WTC11 (cell line): ENCODE measurements at regions not wholly inside any gene's neighbourhood (a gene's known extent, or its start where the extent isn't known, plus 50 kb on each side); places are given as distances from the start of the nearest gene placed in this dataset.

Source experiments
- ATAC-seq: fragments of 200-7000 bp; cut with Tn5 transposase; 2 replicates; pipeline ENCODE4 v1.10.0; 2021; ENCODE audit warnings: mild to moderate bottlenecking, moderate library complexity
- CTCF ChIA-PET: fragments of 300-600 bp; sonication (Branson Sonifier 250); formaldehyde crosslinking; loops from one replicate; lab custom pipeline; 2021; ENCODE audit warnings: antibody characterized with exemption; lab: Charles Lee
- POLR2A ChIA-PET: fragments of 350-600 bp; sonication (Branson Sonifier 250); formaldehyde crosslinking; loops from one replicate; lab custom pipeline; 2021; ENCODE audit warnings: antibody characterized with exemption; lab: Charles Lee
- DNase-seq: peaks from one replicate; pipeline ENCODE4 v3.0.0; 2021; ENCODE audit warnings: low spot score
- H3K27ac Mint-ChIP-seq: 2 replicates; pipeline ENCODE4 v1.8.0; 2021; ENCODE audit warnings: mixed read lengths
- H3K27me3 Mint-ChIP-seq: 2 replicates; pipeline ENCODE4 v1.8.0; 2021; ENCODE audit warnings: low read depth, mild to moderate bottlenecking, moderate library complexity, mixed read lengths
- H3K36me3 Mint-ChIP-seq: 2 replicates; pipeline ENCODE4 v1.8.0; 2021; ENCODE audit warnings: mixed read lengths
- H3K4me1 Mint-ChIP-seq: 2 replicates; pipeline ENCODE4 v1.8.0; 2022; ENCODE audit warnings: mixed read lengths
- H3K4me3 Mint-ChIP-seq: 2 replicates; pipeline ENCODE4 v1.8.0; 2021; ENCODE audit warnings: mild to moderate bottlenecking, moderate library complexity, mixed read lengths
- H3K9me3 Mint-ChIP-seq: 2 replicates; pipeline ENCODE4 v1.8.0; 2021; ENCODE audit warnings: mixed read lengths
- AFF4 ChIP-seq: sonication (generic); formaldehyde crosslinking; IDR thresholded peaks from 2 replicates; pipeline ENCODE4 v1.8.1; 2023; ENCODE audit warnings: mild to moderate bottlenecking, missing genetic modification reagents, borderline replicate concordance
- CBFB ChIP-seq: sonication (generic); formaldehyde crosslinking; IDR thresholded peaks from 2 replicates; pipeline ENCODE4 v1.8.1; 2022; ENCODE audit warnings: mild to moderate bottlenecking, low read depth, missing genetic modification reagents
- CREM ChIP-seq: sonication (generic); formaldehyde crosslinking; IDR thresholded peaks from 2 replicates; pipeline ENCODE4 v1.8.1; 2022; ENCODE audit warnings: mild to moderate bottlenecking, missing genetic modification reagents, moderate library complexity
- E2F1 ChIP-seq: sonication (generic); formaldehyde crosslinking; IDR thresholded peaks from 2 replicates; pipeline ENCODE4 v1.8.0; 2022; ENCODE audit warnings: mild to moderate bottlenecking, missing genetic modification reagents
- E2F5 ChIP-seq: sonication (generic); formaldehyde crosslinking; IDR thresholded peaks from 2 replicates; pipeline ENCODE4 v1.8.1; 2022; ENCODE audit warnings: mild to moderate bottlenecking, moderate library complexity, missing genetic modification reagents
- FOXP1 ChIP-seq: sonication (generic); formaldehyde crosslinking; IDR thresholded peaks from 2 replicates; pipeline ENCODE4 v1.8.0; 2022; ENCODE audit warnings: missing genetic modification reagents, mild to moderate bottlenecking, moderate library complexity, borderline replicate concordance
- FOXP4 ChIP-seq: sonication (generic); formaldehyde crosslinking; IDR thresholded peaks from 2 replicates; pipeline ENCODE4 v1.8.0; 2022; ENCODE audit warnings: mild to moderate bottlenecking, missing genetic modification reagents
- HMGA2 ChIP-seq: fragments of 250-450 bp; sonication (Bioruptor Pico); IDR thresholded peaks from 2 replicates; pipeline ENCODE4 v1.4.0; 2021; ENCODE audit warnings: mild to moderate bottlenecking, moderate library complexity
- JAZF1 ChIP-seq: fragments of 250-450 bp; sonication (Bioruptor Pico); IDR thresholded peaks from 2 replicates; pipeline ENCODE4 v1.9.0; 2021; ENCODE audit warnings: moderate library complexity, mild to moderate bottlenecking, inconsistent platforms
- MXD4 ChIP-seq: fragments of 250-450 bp; sonication (Bioruptor Pico); IDR thresholded peaks from 2 replicates; pipeline ENCODE4 v1.8.0; 2021; ENCODE audit warnings: mild to moderate bottlenecking, moderate library complexity, borderline replicate concordance
- NFE2L1 ChIP-seq: sonication (generic); formaldehyde crosslinking; IDR thresholded peaks from 2 replicates; pipeline ENCODE4 v1.8.1; 2023; ENCODE audit warnings: missing genetic modification reagents
- NR3C1 ChIP-seq: sonication (generic); formaldehyde crosslinking; conservative IDR thresholded peaks from 2 replicates; pipeline ENCODE4 v1.8.1; 2023; ENCODE audit warnings: low read depth, mild to moderate bottlenecking, missing genetic modification reagents
- PREB ChIP-seq: sonication (generic); formaldehyde crosslinking; IDR thresholded peaks from 2 replicates; pipeline ENCODE4 v1.8.1; 2022; ENCODE audit warnings: mild to moderate bottlenecking, missing genetic modification reagents, moderate library complexity, borderline replicate concordance
- SP1 ChIP-seq: sonication (generic); formaldehyde crosslinking; conservative IDR thresholded peaks from 2 replicates; pipeline ENCODE4 v1.8.1; 2022; ENCODE audit warnings: missing genetic modification reagents
- TCF7 ChIP-seq: sonication (generic); formaldehyde crosslinking; IDR thresholded peaks from 2 replicates; pipeline ENCODE4 v1.8.0; 2022; ENCODE audit warnings: mild to moderate bottlenecking, low read depth, missing genetic modification reagents, moderate library complexity
- TEAD1 ChIP-seq: sonication (generic); formaldehyde crosslinking; IDR thresholded peaks from 2 replicates; pipeline ENCODE4 v1.8.0; 2022; ENCODE audit warnings: mild to moderate bottlenecking, missing genetic modification reagents
- TP53 ChIP-seq: sonication (generic); formaldehyde crosslinking; IDR thresholded peaks from 2 replicates; pipeline ENCODE4 v1.8.1; 2023; ENCODE audit warnings: mild to moderate bottlenecking, missing genetic modification reagents
- ZNF232 ChIP-seq: sonication (generic); formaldehyde crosslinking; IDR thresholded peaks from 2 replicates; pipeline ENCODE4 v1.8.0; 2022; ENCODE audit warnings: mild to moderate bottlenecking, missing genetic modification reagents
- ZNF263 ChIP-seq: sonication (generic); formaldehyde crosslinking; IDR thresholded peaks from 2 replicates; pipeline ENCODE4 v1.8.1; 2022; ENCODE audit warnings: low read depth, mild to moderate bottlenecking, moderate library complexity, missing genetic modification reagents
- ZNF281 ChIP-seq: sonication (generic); formaldehyde crosslinking; IDR thresholded peaks from 2 replicates; pipeline ENCODE4 v1.8.0; 2023; ENCODE audit warnings: mild to moderate bottlenecking, missing genetic modification reagents
- ZNF423 ChIP-seq: fragments of 250-450 bp; sonication (Bioruptor Pico); IDR thresholded peaks from 2 replicates; pipeline ENCODE4 v2.1.2; 2022; ENCODE audit warnings: mild to moderate bottlenecking, moderate library complexity
- ZSCAN18 ChIP-seq: fragments of 250-450 bp; sonication (Bioruptor Pico); IDR thresholded peaks from 2 replicates; pipeline ENCODE4 v2.1.2; 2022; ENCODE audit warnings: mild to moderate bottlenecking, moderate library complexity

- TF ChIP-seq ZSCAN18 (CRISPR knock-in tag) (no peak), HMGA2 (no peak), TEAD1 (CRISPR knock-in tag) (no peak), TP53 (CRISPR knock-in tag) (no peak), MXD4 (no peak), ZNF423 (CRISPR knock-in tag) (no peak), FOXP4 (no peak), CREM (no peak), PREB (CRISPR knock-in tag) (no peak)
These were observed 474.7 kb downstream of the DIRAS2 start (continued) for GRCh38 chr9:90167914-90168313.

- H3K4me1 Mint-ChIP-seq = peaks cover 15% of the 10 kb centered on the region
- peaks cover 3% of the 10 kb centered on the region for H3K9me3 Mint-ChIP-seq
- POLR2A ChIA-PET = interaction anchor here (0.5 kb wide), 1 partner anchor 33 kb away, joined by 5 read pairs; no protein-coding TSS in a partner anchor
- no peaks in the 10 kb centered on the region for H3K36me3 Mint-ChIP-seq
- H3K4me3 Mint-ChIP-seq = no peak overlapping the region
- H3K27ac Mint-ChIP-seq = no peak overlapping the region
- H3K27me3 Mint-ChIP-seq = no peaks in the 10 kb centered on the region
- CTCF ChIA-PET = no interaction called here
- DNase-seq (no peak), ATAC-seq (no peak)
- TF ChIP-seq E2F1 = no peak
- no peak for TF ChIP-seq NFE2L1
- TF ChIP-seq E2F5 (CRISPR knock-in tag) = no peak
- TF ChIP-seq SP1 (CRISPR knock-in tag) = no peak
- TF ChIP-seq ZNF232 (CRISPR knock-in tag) = no peak
- no peak for TF ChIP-seq TCF7 (CRISPR knock-in tag)
- TF ChIP-seq TP53 (CRISPR knock-in tag) = no peak
- TF ChIP-seq AFF4 (CRISPR knock-in tag) = no peak
- TF ChIP-seq NR3C1 (CRISPR knock-in tag) = no peak
- TF ChIP-seq JAZF1 (CRISPR knock-in tag) = no peak
- no peak for TF ChIP-seq ZNF263
- TF ChIP-seq CBFB (CRISPR knock-in tag) = no peak
- no peak for TF ChIP-seq ZNF281
- TF ChIP-seq FOXP1 (CRISPR knock-in tag) = no peak
These were observed 473.1 kb downstream of the DIRAS2 start for GRCh38 chr9:90169490-90169889.
